ENCODE measurements at regions not wholly inside any gene's neighbourhood (a gene's known extent, or its start where the extent isn't known, plus 50 kb on each side); places are given as distances from the start of the nearest gene placed in this dataset.

- no peak for DNase-seq
Observed at GRCh38 chr3:181859518-181859917, 147.8 kb downstream of the SOX2 start.

GRCh38 chr3:181860235-181860634 is 148.5 kb downstream of the SOX2 start:
- DNase-seq, result no peak

- DNase-seq, result no peak
Observed at GRCh38 chr3:181862502-181862901, 150.8 kb downstream of the SOX2 start.

- no peak for DNase-seq
Observed at GRCh38 chr3:181868576-181869082, 156.9 kb downstream of the SOX2 start.

GRCh38 chr3:181872887-181873286 is 161.2 kb downstream of the SOX2 start:
- no peak for DNase-seq

- DNase-seq, result no peak
Observed at GRCh38 chr3:181879926-181880325, 168.2 kb downstream of the SOX2 start.

- no peak for DNase-seq
Observed at GRCh38 chr3:181880331-181880730, 168.6 kb downstream of the SOX2 start.

GRCh38 chr3:181881749-181882148 is 170.0 kb downstream of the SOX2 start:
- no peak for DNase-seq

- no peak for DNase-seq
Observed at GRCh38 chr3:181885868-181886630, 174.3 kb downstream of the SOX2 start.

GRCh38 chr3:181886676-181887075 is 175.0 kb downstream of the SOX2 start:
- DNase-seq, result no peak

GRCh38 chr3:181887685-181888084 is 176.0 kb downstream of the SOX2 start:
- no peak for DNase-seq

- no peak for DNase-seq
Observed at GRCh38 chr3:181888234-181888633, 176.5 kb downstream of the SOX2 start.

- no peak for DNase-seq
Observed at GRCh38 chr3:181892848-181893247, 181.1 kb downstream of the SOX2 start.

- DNase-seq, result no peak
Observed at GRCh38 chr3:181896605-181897004, 184.9 kb downstream of the SOX2 start.

GRCh38 chr3:181899702-181900101 is 188.0 kb downstream of the SOX2 start:
- no peak for DNase-seq

GRCh38 chr3:181901626-181902025 is 189.9 kb downstream of the SOX2 start:
- DNase-seq, result no peak

GRCh38 chr3:181906338-181906737 is 194.6 kb downstream of the SOX2 start:
- no peak for DNase-seq

- no peak for DNase-seq
Observed at GRCh38 chr3:181909241-181909640, 197.5 kb downstream of the SOX2 start.

- DNase-seq, result no peak
Observed at GRCh38 chr3:181912384-181912783, 200.7 kb downstream of the SOX2 start.

GRCh38 chr3:181913254-181913653 is 201.5 kb downstream of the SOX2 start:
- DNase-seq, result no peak

- no peak for DNase-seq
Observed at GRCh38 chr3:181915551-181915950, 203.8 kb downstream of the SOX2 start.

- DNase-seq, result no peak
Observed at GRCh38 chr3:181916013-181916412, 204.3 kb downstream of the SOX2 start.

- DNase-seq, result no peak
Observed at GRCh38 chr3:181917027-181917426, 205.3 kb downstream of the SOX2 start.

GRCh38 chr3:181919375-181919774 is 207.7 kb downstream of the SOX2 start:
- DNase-seq, result no peak

GRCh38 chr3:181920409-181920808 is 208.7 kb downstream of the SOX2 start:
- DNase-seq, result no peak
